ENCODE measurements at regions not wholly inside any gene's neighbourhood (a gene's known extent, or its start where the extent isn't known, plus 50 kb on each side); places are given as distances from the start of the nearest gene placed in this dataset.

DNA sequence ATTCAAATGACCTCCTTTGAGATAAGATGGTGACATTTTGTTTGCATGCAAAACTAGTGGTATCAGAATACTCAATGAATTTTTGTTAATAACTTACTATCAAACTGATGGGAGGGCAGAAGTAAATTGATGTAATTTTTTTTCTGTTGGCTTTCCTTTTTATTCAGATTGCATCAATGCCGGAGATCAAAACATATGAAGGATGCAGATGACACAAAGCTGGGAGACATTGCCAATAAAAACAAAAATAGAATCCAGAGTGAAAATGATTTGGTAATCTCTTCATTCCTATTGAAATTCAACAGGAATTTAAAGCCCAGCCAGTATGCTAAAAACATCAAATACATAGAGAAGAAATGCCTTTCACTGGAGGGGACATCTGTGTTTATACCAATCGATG, 1655.3 kb upstream of the C9orf72 start:
- intact Hi-C loops (cut with micrococcal nuclease): no loop called here
- no peak overlapping the region for H2AFZ ChIP-seq (ENCODE audit: low read depth, low read length, poor library complexity, severe bottlenecking)
- no peak overlapping the region for H3K27ac ChIP-seq (ENCODE audit: low read depth, low read length)
- H3K4me1 ChIP-seq (ENCODE audit: control insufficient read depth in 1 of 2, insufficient read depth in 2 of 2, low read length in 2 of 2): no peaks in the 10 kb centered on the region
- DNase-seq (ENCODE audit: low read depth, low spot score): no peak
- H3K9me2 ChIP-seq (ENCODE audit: insufficient read depth): no peaks in the 10 kb centered on the region
- no peak overlapping the region for H3K9ac ChIP-seq (ENCODE audit: low read length)
- ATAC-seq: no peak
- no peak overlapping the region for H3K4me3 ChIP-seq (replicated peaks in 1 of 2; ENCODE audit: low read depth in 1 of 2, low read length in 2 of 2)
- no peaks in the 10 kb centered on the region for H3K27me3 ChIP-seq (ENCODE audit: insufficient read depth, low read length)
- H4K20me1 ChIP-seq (ENCODE audit: insufficient read depth): no peaks in the 10 kb centered on the region
- ChIA-PET RAD21 (ENCODE audit: low non-redundant PET in 1 of 2, low total read pairs in 2 of 2, uncharacterized antibody in 2 of 2, unreplicated experiment in 2 of 2) (no interaction called here), CTCF (no interaction called here), POLR2A (no interaction called here)
- H3K4me2 ChIP-seq (ENCODE audit: low read length): no peak overlapping the region
- no peaks in the 10 kb centered on the region for H3K36me3 ChIP-seq (ENCODE audit: control insufficient read depth in 1 of 2, insufficient read depth in 2 of 2, low read length in 2 of 2)
- TF ChIP-seq REST (IDR thresholded peaks at IDR 0.05; ENCODE audit: low read depth): no peak
- TF ChIP-seq EZH2 (IDR thresholded peaks at IDR 0.05): no peak
- no peak for TF ChIP-seq CTCF (IDR thresholded peaks at IDR 0.05 in 2 of 3, conservative IDR thresholded peaks at IDR 0.05 in 1 of 3; ENCODE audit: borderline replicate concordance in 1 of 3, insufficient read depth in 1 of 3, low read depth in 2 of 3, low read length in 2 of 3)
- no peak for TF ChIP-seq SIN3A (IDR thresholded peaks at IDR 0.05; ENCODE audit: low read depth)
- TF ChIP-seq POLR2AphosphoS5 (IDR thresholded peaks at IDR 0.05; ENCODE audit: low read depth, low read length): no peak
- TF ChIP-seq ELF1 (IDR thresholded peaks at IDR 0.05; ENCODE audit: borderline replicate concordance, low read depth): no peak
- no peak for TF ChIP-seq CBX3 (IDR thresholded peaks at IDR 0.05; ENCODE audit: low read depth)
- no peak for TF ChIP-seq RAD21 (IDR thresholded peaks at IDR 0.05; ENCODE audit: low read depth)
- TF ChIP-seq TCF7L2 (IDR thresholded peaks at IDR 0.05; ENCODE audit: borderline replicate concordance, extremely low read depth, insufficient read depth, insufficient read length): no peak
- no peak for TF ChIP-seq POLR2A (IDR thresholded peaks at IDR 0.05; ENCODE audit: borderline replicate concordance, extremely low read depth, insufficient read depth, insufficient read length)
- no peak for TF ChIP-seq EZH2phosphoT487 (IDR thresholded peaks at IDR 0.05; ENCODE audit: borderline replicate concordance)
- no peak for TF ChIP-seq MAX (IDR thresholded peaks at IDR 0.05)
- no peak for TF ChIP-seq JUND (IDR thresholded peaks at IDR 0.05)
- no peak for TF ChIP-seq EGR1 (IDR thresholded peaks at IDR 0.05; ENCODE audit: low read depth)
- TF ChIP-seq, protein P1, sequence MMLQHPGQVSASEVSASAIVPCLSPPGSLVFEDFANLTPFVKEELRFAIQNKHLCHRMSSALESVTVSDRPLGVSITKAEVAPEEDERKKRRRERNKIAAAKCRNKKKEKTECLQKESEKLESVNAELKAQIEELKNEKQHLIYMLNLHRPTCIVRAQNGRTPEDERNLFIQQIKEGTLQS (IDR thresholded peaks at IDR 0.05): no peak
- TF ChIP-seq CEBPB (IDR thresholded peaks at IDR 0.05; ENCODE audit: low read depth): no peak
- TF ChIP-seq ZBTB33 (IDR thresholded peaks at IDR 0.05; ENCODE audit: extremely low read depth, insufficient replicate concordance, low read length): no peak
- no peak for TF ChIP-seq YY1 (IDR thresholded peaks at IDR 0.05; ENCODE audit: extremely low read depth, insufficient replicate concordance, low read depth, low read length)
- TF ChIP-seq SP1 (IDR thresholded peaks at IDR 0.05; ENCODE audit: low read depth): no peak
- no peak for TF ChIP-seq FOSL1 (IDR thresholded peaks at IDR 0.05; ENCODE audit: low read depth)
- H3K79me2 ChIP-seq (ENCODE audit: insufficient read depth, low read length): no peaks in the 10 kb centered on the region
- BruUV-seq (replicated peaks): no TSS peak
- no peaks in the 10 kb centered on the region for H3K9me3 ChIP-seq (ENCODE audit: control insufficient read depth in 1 of 2, insufficient read depth in 1 of 2, low read depth in 1 of 2, low read length in 2 of 2)
